H9 (cell line): ENCODE measurements at regions not wholly inside any gene's neighbourhood (a gene's known extent, or its start where the extent isn't known, plus 50 kb on each side); places are given as distances from the start of the nearest gene placed in this dataset.

Experiments
- DNase-seq: peaks from one replicate; pipeline ENCODE4 v3.0.0-alpha.2; 2017
- H2AFZ ChIP-seq: one replicate; pipeline ENCODE4 v1.6.1; 2013; ENCODE audit warnings: mild to moderate bottlenecking, low read length, control low read depth, moderate library complexity
- H2AK5ac ChIP-seq: 2 replicates; pipeline ENCODE4 v1.6.1; 2013; ENCODE audit warnings: low read length, control low read depth, mixed read lengths; ENCODE audit not compliant: insufficient read length
- H2BK120ac ChIP-seq: one replicate; pipeline ENCODE4 v1.6.1; 2013; ENCODE audit warnings: low read depth, mild to moderate bottlenecking, low read length, control low read depth, inconsistent platforms; ENCODE audit not compliant: poor library complexity, severe bottlenecking
- H2BK12ac ChIP-seq: 2 replicates; pipeline ENCODE4 v1.6.1; 2013; ENCODE audit warnings: low read length, control low read depth, mixed read lengths, low read depth; ENCODE audit not compliant: insufficient read length
- H2BK15ac ChIP-seq: 2 replicates; pipeline ENCODE4 v1.6.1; 2013; ENCODE audit warnings: low read depth, low read length, control low read depth
- H2BK20ac ChIP-seq: one replicate; pipeline ENCODE4 v1.6.1; 2013; ENCODE audit warnings: low read depth, mild to moderate bottlenecking, low read length, control low read depth, inconsistent platforms; ENCODE audit not compliant: poor library complexity, severe bottlenecking
- H2BK5ac ChIP-seq: 2 replicates; pipeline ENCODE4 v1.6.1; 2013; ENCODE audit warnings: low read length, control low read depth, mixed read lengths; ENCODE audit not compliant: insufficient read length
- H3K14ac ChIP-seq: 2 replicates; pipeline ENCODE4 v1.6.1; 2013; ENCODE audit warnings: low read length, control low read depth; ENCODE audit not compliant: insufficient read depth
- H3K18ac ChIP-seq: 2 replicates; pipeline ENCODE4 v1.6.1; 2013; ENCODE audit warnings: low read depth, mild to moderate bottlenecking, mixed read lengths, low read length, control low read depth; ENCODE audit not compliant: insufficient read length
- H3K23ac ChIP-seq: 2 replicates; pipeline ENCODE4 v1.6.1; 2013; ENCODE audit warnings: low read length, control low read depth, mixed read lengths, low read depth; ENCODE audit not compliant: insufficient read length
- H3K23me2 ChIP-seq: 2 replicates; pipeline ENCODE4 v1.6.1; 2013; ENCODE audit warnings: low read depth, mild to moderate bottlenecking, mixed read lengths, low read length, control low read depth; ENCODE audit not compliant: insufficient read length, poor library complexity, severe bottlenecking
- H3K27ac ChIP-seq: 2 replicates; pipeline ENCODE4 v1.5.1; 2013; ENCODE audit warnings: low read length, control low read depth, mixed read lengths, low read depth; ENCODE audit not compliant: insufficient read length
- H3K27me3 ChIP-seq: 2 replicates; pipeline ENCODE4 v1.6.1; 2013; ENCODE audit warnings: low read length, control low read depth, inconsistent platforms; ENCODE audit not compliant: insufficient read depth
- H3K4ac ChIP-seq: 2 replicates; pipeline ENCODE4 v1.6.1; 2013; ENCODE audit warnings: low read depth, mild to moderate bottlenecking, control low read depth, inconsistent platforms, low read length, moderate library complexity
- H3K4me1 ChIP-seq: 2 replicates; pipeline ENCODE4 v1.6.1; 2013; ENCODE audit warnings: low read length, control low read depth, inconsistent platforms; ENCODE audit not compliant: insufficient read depth
- H3K4me2 ChIP-seq: 2 replicates; pipeline ENCODE4 v1.6.1; 2013; ENCODE audit warnings: low read length, control low read depth, mixed read lengths; ENCODE audit not compliant: insufficient read length, insufficient read depth
- H3K56ac ChIP-seq: 2 replicates; pipeline ENCODE4 v1.6.1; 2013; ENCODE audit warnings: low read depth, mild to moderate bottlenecking, mixed read lengths, low read length, control low read depth; ENCODE audit not compliant: insufficient read length
- H3K79me1 ChIP-seq: 2 replicates; pipeline ENCODE4 v1.6.1; 2013; ENCODE audit warnings: low read depth, mild to moderate bottlenecking, moderate library complexity, low read length, control low read depth, inconsistent platforms; ENCODE audit not compliant: insufficient read depth, poor library complexity, severe bottlenecking
- H3K79me2 ChIP-seq: 2 replicates; pipeline ENCODE4 v1.6.1; 2013; ENCODE audit warnings: low read length, control low read depth, inconsistent platforms; ENCODE audit not compliant: insufficient read depth
- H3K9ac ChIP-seq: 2 replicates; pipeline ENCODE4 v1.6.1; 2013; ENCODE audit warnings: low read length, control low read depth, mixed read lengths; ENCODE audit not compliant: insufficient read length; ENCODE audit errors: extremely low read depth
- H3K9me3 ChIP-seq: one replicate; pipeline ENCODE4 v1.6.1; 2013; ENCODE audit warnings: low read depth, low read length, inconsistent platforms; ENCODE audit not compliant: control insufficient read depth
- H3T11ph ChIP-seq: one replicate; pipeline ENCODE4 v1.6.1; 2013; ENCODE audit warnings: mild to moderate bottlenecking, low read length, control low read depth, inconsistent platforms
- H4K20me1 ChIP-seq: one replicate; pipeline ENCODE4 v1.6.1; 2013; ENCODE audit not compliant: control insufficient read depth, insufficient read length, insufficient read depth
- H4K5ac ChIP-seq: 2 replicates; pipeline ENCODE4 v1.6.1; 2013; ENCODE audit warnings: low read depth, mild to moderate bottlenecking, mixed read lengths, low read length, control low read depth; ENCODE audit not compliant: insufficient read length
- H4K8ac ChIP-seq: replicated peaks from 2 replicates; pipeline ENCODE4 v1.6.1; 2013; ENCODE audit warnings: low read length, control low read depth, mixed read lengths, low read depth; ENCODE audit not compliant: insufficient read length
- H4K91ac ChIP-seq: 2 replicates; pipeline ENCODE4 v1.6.1; 2013; ENCODE audit warnings: low read depth, mild to moderate bottlenecking, moderate library complexity, mixed read lengths, low read length, control low read depth; ENCODE audit not compliant: insufficient read length
- H3K27ac Mint-ChIP-seq, 3 experiments: 2 replicates in 2 of 3; 3 replicates in 1 of 3; pipeline ENCODE4 v1.8.0; 2020 to 2021; ENCODE audit warnings: mixed read lengths in 3 of 3, mild to moderate bottlenecking in 1 of 3, moderate library complexity in 1 of 3
- H3K27me3 Mint-ChIP-seq: 2 replicates; pipeline ENCODE4 v1.8.0; 2021; ENCODE audit warnings: low read depth, mild to moderate bottlenecking, moderate library complexity, mixed read lengths
- H3K36me3 Mint-ChIP-seq, 3 experiments: 2 replicates in 2 of 3; 3 replicates in 1 of 3; pipeline ENCODE4 v1.8.0; 2020 to 2021; ENCODE audit warnings: low read depth in 3 of 3, mixed read lengths in 3 of 3; ENCODE audit not compliant: insufficient read depth in 1 of 3
- H3K4me1 Mint-ChIP-seq, 2 experiments: 2 replicates each; pipeline ENCODE4 v1.8.0; 2020; ENCODE audit warnings: mixed read lengths in 2 of 2
- H3K4me3 Mint-ChIP-seq, 2 experiments: 2 replicates in 1 of 2; 3 replicates in 1 of 2; pipeline ENCODE4 v1.8.0; 2020 to 2021; ENCODE audit warnings: mild to moderate bottlenecking in 2 of 2, mixed read lengths in 2 of 2, moderate library complexity in 1 of 2
- H3K9me3 Mint-ChIP-seq, 2 experiments: 2 replicates in 1 of 2; 3 replicates in 1 of 2; pipeline ENCODE4 v1.8.0; 2020; ENCODE audit warnings: mild to moderate bottlenecking in 2 of 2, mixed read lengths in 2 of 2, moderate library complexity in 1 of 2
- WGBS: extraction: QIAGEN DNeasy Blood & Tissue Kit; methylation state at CpG from one replicate; pipeline ENCODE4 v1.1.7; 2013; ENCODE audit warnings: missing lambda C conversion rate, low lambda C conversion rate, mixed read lengths; ENCODE audit not compliant: insufficient read length; ENCODE audit errors: extremely low coverage; 5-methylcytosine and 5-hydroxymethylcytosine counted together
- TF ChIP-seq, protein P1 (sequence below): fragments of 200-600 bp; sonication (generic); conservative IDR thresholded peaks from 3 replicates; pipeline ENCODE4 v1.8.0; 2021; ENCODE audit warnings: antibody characterized with exemption, mild to moderate bottlenecking

DNA sequence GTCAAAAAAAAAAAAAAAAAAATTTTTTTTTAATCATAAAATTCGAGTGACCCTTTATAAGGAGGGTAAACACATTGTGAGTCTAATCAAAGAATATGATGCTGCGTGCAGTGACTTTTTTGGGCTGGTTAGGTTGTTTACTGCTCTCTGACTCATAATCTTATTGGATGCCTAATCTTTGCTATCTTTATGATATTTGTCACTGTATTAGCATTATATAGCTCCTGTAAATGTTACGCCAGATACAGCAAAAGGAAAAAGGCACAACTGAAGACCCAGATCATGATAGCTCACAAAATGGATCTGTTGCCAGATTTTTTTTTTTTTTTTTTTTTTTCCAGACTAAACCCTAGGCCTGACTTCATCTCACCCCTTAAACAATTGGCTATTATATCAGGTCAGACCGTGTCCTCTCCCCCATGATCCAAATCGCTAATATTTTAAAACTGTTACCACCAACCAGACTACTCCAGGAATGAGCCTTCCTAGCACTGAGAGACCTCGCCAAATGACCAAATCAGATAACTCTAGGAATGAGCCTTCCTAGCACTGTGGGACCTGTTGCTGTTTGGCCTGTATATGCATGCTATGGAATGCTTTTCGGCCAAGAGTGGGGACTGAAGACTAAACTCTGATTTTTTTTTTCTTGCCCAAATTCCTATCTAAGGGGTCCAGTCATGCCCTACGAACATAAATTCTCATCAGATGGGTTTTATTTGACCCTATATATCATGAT lies 131.7 kb upstream of the MYO10 start:
- H2AFZ ChIP-seq = no peak overlapping the region
- no peaks in the 10 kb centered on the region for H3K23me2 ChIP-seq
- H4K20me1 ChIP-seq = no peaks in the 10 kb centered on the region
- no peak overlapping the region for H3K23ac ChIP-seq
- Mint-ChIP-seq H3K36me3 (peaks cover 0 to 2% (median 1%) of the 10 kb centered on the region in 3 experiments; a peak in 2 of 7 replicates), H3K27ac (peak overlapping the region in 1 of 3 experiments; percentile 44; a peak in 2 of 7 replicates), H3K27me3 (no peaks in the 10 kb centered on the region), H3K4me3 (no peak overlapping the region), H3K4me1 (peaks cover 3 to 14% of the 10 kb centered on the region in 2 experiments; a peak in 2 of 4 replicates), H3K9me3 (no peaks in the 10 kb centered on the region)
- TF ChIP-seq, protein P1, sequence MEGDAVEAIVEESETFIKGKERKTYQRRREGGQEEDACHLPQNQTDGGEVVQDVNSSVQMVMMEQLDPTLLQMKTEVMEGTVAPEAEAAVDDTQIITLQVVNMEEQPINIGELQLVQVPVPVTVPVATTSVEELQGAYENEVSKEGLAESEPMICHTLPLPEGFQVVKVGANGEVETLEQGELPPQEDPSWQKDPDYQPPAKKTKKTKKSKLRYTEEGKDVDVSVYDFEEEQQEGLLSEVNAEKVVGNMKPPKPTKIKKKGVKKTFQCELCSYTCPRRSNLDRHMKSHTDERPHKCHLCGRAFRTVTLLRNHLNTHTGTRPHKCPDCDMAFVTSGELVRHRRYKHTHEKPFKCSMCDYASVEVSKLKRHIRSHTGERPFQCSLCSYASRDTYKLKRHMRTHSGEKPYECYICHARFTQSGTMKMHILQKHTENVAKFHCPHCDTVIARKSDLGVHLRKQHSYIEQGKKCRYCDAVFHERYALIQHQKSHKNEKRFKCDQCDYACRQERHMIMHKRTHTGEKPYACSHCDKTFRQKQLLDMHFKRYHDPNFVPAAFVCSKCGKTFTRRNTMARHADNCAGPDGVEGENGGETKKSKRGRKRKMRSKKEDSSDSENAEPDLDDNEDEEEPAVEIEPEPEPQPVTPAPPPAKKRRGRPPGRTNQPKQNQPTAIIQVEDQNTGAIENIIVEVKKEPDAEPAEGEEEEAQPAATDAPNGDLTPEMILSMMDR = no peak
- H3K9me3 ChIP-seq = no peaks in the 10 kb centered on the region
- no peaks in the 10 kb centered on the region for H3K4me1 ChIP-seq
- H2BK5ac ChIP-seq = no peak overlapping the region
- H2BK12ac ChIP-seq = no peak overlapping the region
- no peak overlapping the region for H3K9ac ChIP-seq
- H4K91ac ChIP-seq = no peak overlapping the region
- no peak overlapping the region for H2AK5ac ChIP-seq
- no peak overlapping the region for H3K18ac ChIP-seq
- no peaks in the 10 kb centered on the region for H3K79me1 ChIP-seq
- no peak overlapping the region for H3K27ac ChIP-seq
- H3K79me2 ChIP-seq = no peaks in the 10 kb centered on the region
- no peak for DNase-seq
- no peaks in the 10 kb centered on the region for H3K27me3 ChIP-seq
- no peak overlapping the region for H2BK20ac ChIP-seq
- no peak overlapping the region for H2BK15ac ChIP-seq
- no peak overlapping the region for H2BK120ac ChIP-seq
- no peak overlapping the region for H3K4ac ChIP-seq
- WGBS = no CpG with 5 or more reads among the region's 8 CpGs
- H4K5ac ChIP-seq = no peak overlapping the region
- no peak overlapping the region for H3T11ph ChIP-seq
- H3K14ac ChIP-seq = no peak overlapping the region
- H3K4me2 ChIP-seq = no peak overlapping the region
- H3K56ac ChIP-seq = no peak overlapping the region
- H4K8ac ChIP-seq = no peak overlapping the region
